ENCODE measurements at regions not wholly inside any gene's neighbourhood (a gene's known extent, or its start where the extent isn't known, plus 50 kb on each side); places are given as distances from the start of the nearest gene placed in this dataset.

GRCh38 chr4:36394352-36394903 is 113.0 kb downstream of the DTHD1 start:
- Histone ChIP-seq H3K36me3 (no peaks in the 10 kb centered on the region), H3K4me3 (no peak overlapping the region), H3K27me3 (replicated peaks; ENCODE audit: insufficient read depth) (no peaks in the 10 kb centered on the region), H3K4me1 (ENCODE audit: control insufficient read depth in 1 of 2, low read depth in 2 of 2) (no peaks in the 10 kb centered on the region), H3K27ac (no peak overlapping the region), H3K9me3 (no peaks in the 10 kb centered on the region)
- DNase-seq (ENCODE audit: low spot score): no peak
- no peak for TF ChIP-seq CTCF (IDR thresholded peaks at IDR 0.05)
- no peak for ATAC-seq (ENCODE audit: insufficient number of reproducible peaks, low FRiP score, low read depth)

GRCh38 chr4:36399762-36400353 is 118.4 kb downstream of the DTHD1 start:
- Histone ChIP-seq H3K9me3 (no peaks in the 10 kb centered on the region), H3K36me3 (no peaks in the 10 kb centered on the region), H3K4me3 (no peak overlapping the region), H3K27me3 (replicated peaks; ENCODE audit: insufficient read depth) (no peaks in the 10 kb centered on the region), H3K27ac (no peak overlapping the region), H3K4me1 (ENCODE audit: control insufficient read depth in 1 of 2, low read depth in 2 of 2) (no peaks in the 10 kb centered on the region)
- no peak for ATAC-seq (ENCODE audit: insufficient number of reproducible peaks, low FRiP score, low read depth)
- DNase-seq (ENCODE audit: low spot score): no peak
- TF ChIP-seq CTCF (IDR thresholded peaks at IDR 0.05): no peak

- ATAC-seq (ENCODE audit: insufficient number of reproducible peaks, low FRiP score, low read depth): no peak
- no peaks in the 10 kb centered on the region for H3K9me3 ChIP-seq
- TF ChIP-seq CTCF (IDR thresholded peaks at IDR 0.05): no peak
Observed at GRCh38 chr4:36402008-36402758, 120.8 kb downstream of the DTHD1 start.

GRCh38 chr4:36411338-36411737 is 129.9 kb downstream of the DTHD1 start:
- DNase-seq (ENCODE audit: low spot score) (no peak), ATAC-seq (ENCODE audit: insufficient number of reproducible peaks, low FRiP score, low read depth) (no peak)
- H3K36me3 ChIP-seq: no peaks in the 10 kb centered on the region
- H3K27ac ChIP-seq: no peak overlapping the region
- H3K4me3 ChIP-seq: no peak overlapping the region
- H3K27me3 ChIP-seq (replicated peaks; ENCODE audit: insufficient read depth): no peaks in the 10 kb centered on the region
- no peaks in the 10 kb centered on the region for H3K9me3 ChIP-seq
- no peak for TF ChIP-seq CTCF (IDR thresholded peaks at IDR 0.05)
- H3K4me1 ChIP-seq (ENCODE audit: control insufficient read depth in 1 of 2, low read depth in 2 of 2): no peaks in the 10 kb centered on the region

More at GRCh38 chr4:36402008-36402758, 120.8 kb downstream of the DTHD1 start:
- Histone ChIP-seq H3K4me1 (ENCODE audit: control insufficient read depth in 1 of 2, low read depth in 2 of 2) (no peaks in the 10 kb centered on the region), H3K4me3 (no peak overlapping the region), H3K27me3 (replicated peaks; ENCODE audit: insufficient read depth) (no peaks in the 10 kb centered on the region), H3K36me3 (no peaks in the 10 kb centered on the region), H3K27ac (no peak overlapping the region)
- no peak for DNase-seq (ENCODE audit: low spot score)

- H3K27ac ChIP-seq: no peak overlapping the region
- no peak for TF ChIP-seq CTCF (IDR thresholded peaks at IDR 0.05)
- no peaks in the 10 kb centered on the region for H3K4me1 ChIP-seq (ENCODE audit: control insufficient read depth in 1 of 2, low read depth in 2 of 2)
- H3K27me3 ChIP-seq (replicated peaks; ENCODE audit: insufficient read depth): no peaks in the 10 kb centered on the region
- ATAC-seq (ENCODE audit: insufficient number of reproducible peaks, low FRiP score, low read depth) (no peak), DNase-seq (ENCODE audit: low spot score) (no peak)
- no peaks in the 10 kb centered on the region for H3K9me3 ChIP-seq
- no peak overlapping the region for H3K4me3 ChIP-seq
- H3K36me3 ChIP-seq: no peaks in the 10 kb centered on the region
Observed at GRCh38 chr4:36414248-36414647, 132.8 kb downstream of the DTHD1 start.
